B cell (primary cell): ENCODE measurements at regions not wholly inside any gene's neighbourhood (a gene's known extent, or its start where the extent isn't known, plus 50 kb on each side); places are given as distances from the start of the nearest gene placed in this dataset.

ENCODE experiments used
- ATAC-seq: fragments of 200-7000 bp; cut with Tn5 transposase; one replicate; pipeline ENCODE4 v1.10.0; 2021; ENCODE audit warnings: low read depth, mild to moderate bottlenecking, moderate number of reproducible peaks, moderate library complexity
- CTCF ChIA-PET: fragments of 350-600 bp; sonication (Branson Sonifier 250); formaldehyde crosslinking; loops from one replicate; lab custom pipeline; 2021; ENCODE audit warnings: antibody characterized with exemption, inconsistent platforms; lab: Charles Lee
- POLR2A ChIA-PET: fragments of 350-600 bp; sonication (Branson Sonifier 250); formaldehyde crosslinking; loops from one replicate; lab custom pipeline; 2021; ENCODE audit warnings: antibody characterized with exemption; lab: Charles Lee
- DNase-seq: peaks from one replicate; pipeline ENCODE4 v3.0.0; 2013
- H2AFZ ChIP-seq: 2 replicates; pipeline ENCODE4 v1.6.1; 2012; ENCODE audit warnings: mild to moderate bottlenecking, low read depth, low read length; ENCODE audit not compliant: insufficient read depth, poor library complexity, severe bottlenecking
- H3K27ac ChIP-seq, 2 donors: 1 replicate in 1 of 2; 2 replicates in 1 of 2; pipeline ENCODE4 v1.5.1; 2012 to 2013; ENCODE audit warnings: low read length in 2 of 2, mild to moderate bottlenecking in 2 of 2, moderate library complexity in 1 of 2
- H3K27me3 ChIP-seq, 4 experiments: fragments of 200-600 bp in 1 of 4; sonication (generic) in 1 of 4; replicated peaks in 1 of 4; 1 replicate in 2 of 4; 2 replicates in 2 of 4; pipeline versions ENCODE4 v1.6.1 to v1.7.0; 2013 to 2016; ENCODE audit warnings: low read length in 3 of 4, mild to moderate bottlenecking in 2 of 4, mixed read lengths in 1 of 4, moderate library complexity in 1 of 4; ENCODE audit not compliant: insufficient read depth in 4 of 4, control insufficient read depth in 3 of 4; ENCODE audit errors: control extremely low read depth in 1 of 4
- H3K36me3 ChIP-seq, 2 experiments: replicated peaks in 1 of 2; 1 replicate in 1 of 2; 2 replicates in 1 of 2; pipeline versions ENCODE4 v1.6.1 to v1.7.1; 2013; ENCODE audit warnings: low read length in 1 of 2; ENCODE audit not compliant: insufficient read depth in 2 of 2, control insufficient read depth in 1 of 2; ENCODE audit errors: control extremely low read depth in 1 of 2, extremely low read depth in 1 of 2
- H3K4me1 ChIP-seq, 2 donors: fragments of 200-600 bp in 1 of 2; sonication (generic) in 1 of 2; 1 replicate in 1 of 2; 2 replicates in 1 of 2; pipeline versions ENCODE4 v1.5.1 to v1.6.1; 2013 to 2017; ENCODE audit warnings: low read length in 2 of 2; ENCODE audit not compliant: control insufficient read depth in 2 of 2, insufficient read depth in 2 of 2
- H3K4me2 ChIP-seq: replicated peaks from 2 replicates; pipeline ENCODE3; 2012; ENCODE audit warnings: mild to moderate bottlenecking, low read depth, low read length; ENCODE audit not compliant: poor library complexity, severe bottlenecking
- H3K4me3 ChIP-seq, 5 experiments: fragments of 200-600 bp in 1 of 5; sonication (generic) in 1 of 5; 1 replicate in 3 of 5; 2 replicates in 2 of 5; pipeline versions ENCODE4 v1.5.1 to v1.7.0; 2011 to 2016; ENCODE audit warnings: low read length in 4 of 5, mild to moderate bottlenecking in 4 of 5, low read depth in 2 of 5, control low read depth in 1 of 5, moderate library complexity in 1 of 5; ENCODE audit not compliant: insufficient read depth in 1 of 5; ENCODE audit errors: control extremely low read depth in 1 of 5, extremely low read depth in 1 of 5
- H3K79me2 ChIP-seq: fragments of 200-600 bp; sonication (generic); one replicate; pipeline ENCODE4 v1.6.0; 2016; ENCODE audit warnings: low read length; ENCODE audit not compliant: control insufficient read depth, insufficient read depth
- H3K9ac ChIP-seq: fragments of 200-600 bp; sonication (generic); 2 replicates; pipeline ENCODE4 v1.6.1; 2017; ENCODE audit warnings: mild to moderate bottlenecking, low read length, moderate library complexity
- H3K9me3 ChIP-seq, 3 donors: one replicate each; pipeline versions ENCODE4 v1.6.1 to v1.7.1; 2013; ENCODE audit warnings: low read length in 2 of 3; ENCODE audit not compliant: control insufficient read depth in 2 of 3, insufficient read depth in 1 of 3; ENCODE audit errors: control extremely low read depth in 1 of 3
- H4K20me1 ChIP-seq: 2 replicates; pipeline ENCODE4 v1.6.0; 2012; ENCODE audit warnings: mild to moderate bottlenecking, low read length; ENCODE audit not compliant: insufficient read depth, control insufficient read depth, poor library complexity, severe bottlenecking
- H3K27ac Mint-ChIP-seq: one replicate; pipeline ENCODE4 v1.8.0; 2021; ENCODE audit warnings: mixed read lengths
- H3K27me3 Mint-ChIP-seq: one replicate; pipeline ENCODE4 v1.8.0; 2021; ENCODE audit warnings: mixed read lengths
- H3K4me1 Mint-ChIP-seq: one replicate; pipeline ENCODE4 v1.8.0; 2021; ENCODE audit warnings: mixed read lengths
- H3K4me3 Mint-ChIP-seq: one replicate; pipeline ENCODE4 v1.8.0; 2021; ENCODE audit warnings: mixed read lengths
- H3K9me3 Mint-ChIP-seq: one replicate; pipeline ENCODE4 v1.8.0; 2022; ENCODE audit warnings: mixed read lengths; ENCODE audit not compliant: insufficient read depth
- CTCF ChIP-seq: fragments of 200-600 bp; IDR thresholded peaks from one replicate; pipeline ENCODE4 v1.8.0; 2022; ENCODE audit warnings: antibody characterized with exemption, mild to moderate bottlenecking
- EZH2 ChIP-seq: IDR thresholded peaks from 2 replicates; pipeline ENCODE4 v1.6.1; 2012; ENCODE audit warnings: borderline replicate concordance, low read depth, mild to moderate bottlenecking, moderate library complexity, low read length; ENCODE audit not compliant: insufficient read depth, poor library complexity, severe bottlenecking
- WGBS: methylation state at CpG from one replicate; pipeline ENCODE4 v1.1.5; 2013; ENCODE audit warnings: missing lambda C conversion rate; ENCODE audit not compliant: insufficient coverage; 5-methylcytosine and 5-hydroxymethylcytosine counted together
- intact Hi-C: fragments of 100-400 bp; cut with micrococcal nuclease; formaldehyde crosslinking; loops from one replicate; pipeline ENCODE4 v1.10.0; 2022

DNA sequence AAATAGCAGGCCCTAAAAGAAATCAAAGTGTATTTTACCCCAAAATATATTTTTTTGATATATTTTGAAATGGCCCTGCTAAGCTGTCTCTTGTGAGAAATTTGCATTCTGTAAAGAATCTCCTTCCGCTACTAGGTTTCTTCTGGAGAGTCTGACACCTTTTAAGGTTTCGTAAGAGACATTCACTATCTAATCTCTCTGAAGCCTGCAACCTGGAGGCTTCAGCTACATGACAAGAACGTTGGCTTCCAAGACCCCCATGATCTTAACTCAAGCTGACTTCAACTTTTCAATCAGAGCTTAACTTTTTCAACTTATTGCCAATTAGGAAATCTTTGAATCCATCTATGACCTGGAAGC lies 1894.9 kb upstream of the LRRTM1 start:
- H3K4me3 ChIP-seq = no peak overlapping the region
- DNase-seq (no peak), ATAC-seq (no peak)
- no peak overlapping the region for H3K4me3 Mint-ChIP-seq
- H3K27me3 Mint-ChIP-seq = no peaks in the 10 kb centered on the region
- intact Hi-C loops = no loop called here
- TF ChIP-seq CTCF = no peak
- no peak for TF ChIP-seq EZH2
- H4K20me1 ChIP-seq = no peaks in the 10 kb centered on the region
- no peaks in the 10 kb centered on the region for H3K4me1 ChIP-seq
- H3K4me1 Mint-ChIP-seq = no peaks in the 10 kb centered on the region
- CTCF ChIA-PET = no interaction called here
- no peaks in the 10 kb centered on the region for H3K9me3 Mint-ChIP-seq
- H3K36me3 ChIP-seq = no peaks in the 10 kb centered on the region
- WGBS = 83% methylated on average over 3 of the region's 3 CpGs
- POLR2A ChIA-PET = no interaction called here
- no peak overlapping the region for H3K9ac ChIP-seq
- no peak overlapping the region for H3K4me2 ChIP-seq
- no peak overlapping the region for H3K27ac ChIP-seq
- H3K79me2 ChIP-seq = no peaks in the 10 kb centered on the region
- H3K27ac Mint-ChIP-seq = no peak overlapping the region
- no peaks in the 10 kb centered on the region for H3K27me3 ChIP-seq
- H2AFZ ChIP-seq = no peak overlapping the region
- peaks cover 0 to 1% (median 1%) of the 10 kb centered on the region in 3 donors for H3K9me3 ChIP-seq

- no peak for TF ChIP-seq EZH2
- TF ChIP-seq CTCF = no peak
- DNase-seq (no peak), ATAC-seq (no peak)
- Histone ChIP-seq H3K27ac (no peak overlapping the region), H3K9ac (no peak overlapping the region), H3K27me3 (no peaks in the 10 kb centered on the region), H3K4me2 (no peak overlapping the region), H3K79me2 (no peaks in the 10 kb centered on the region), H3K36me3 (no peaks in the 10 kb centered on the region), H3K4me1 (no peaks in the 10 kb centered on the region), H2AFZ (no peak overlapping the region), H3K9me3 (peaks cover 0 to 1% (median 0%) of the 10 kb centered on the region in 3 donors), H3K4me3 (no peak overlapping the region), H4K20me1 (no peaks in the 10 kb centered on the region)
- 100% methylated on average over 1 of the region's 4 CpGs for WGBS
- no peaks in the 10 kb centered on the region for H3K4me1 Mint-ChIP-seq
- H3K27ac Mint-ChIP-seq = no peak overlapping the region
- ChIA-PET POLR2A (no interaction called here), CTCF (no interaction called here)
- H3K27me3 Mint-ChIP-seq = no peaks in the 10 kb centered on the region
- no peaks in the 10 kb centered on the region for H3K9me3 Mint-ChIP-seq
- no peak overlapping the region for H3K4me3 Mint-ChIP-seq
- intact Hi-C loops = no loop called here
Measured at GRCh38 chr2:82198809-82199492, 1894.4 kb upstream of the LRRTM1 start.
